Osteocyte (in vitro differentiated cells): ENCODE measurements at regions not wholly inside any gene's neighbourhood (a gene's known extent, or its start where the extent isn't known, plus 50 kb on each side); places are given as distances from the start of the nearest gene placed in this dataset.

ENCODE experiments used
- DNase-seq: peaks from one replicate; pipeline ENCODE4 v3.0.0; 2021; ENCODE audit warnings: mixed read lengths; ENCODE audit not compliant: unreplicated experiment; ENCODE audit errors: extremely low spot score
- H3K27ac Mint-ChIP-seq: one replicate; pipeline ENCODE4 v1.8.0; 2021; ENCODE audit warnings: mild to moderate bottlenecking, mixed read lengths; ENCODE audit not compliant: unreplicated experiment
- H3K27me3 Mint-ChIP-seq: one replicate; pipeline ENCODE4 v1.8.0; 2021; ENCODE audit warnings: mixed read lengths; ENCODE audit not compliant: unreplicated experiment
- H3K36me3 Mint-ChIP-seq: one replicate; pipeline ENCODE4 v1.8.0; 2021; ENCODE audit warnings: mixed read lengths; ENCODE audit not compliant: unreplicated experiment
- H3K4me1 Mint-ChIP-seq: one replicate; pipeline ENCODE4 v1.8.0; 2021; ENCODE audit warnings: mixed read lengths; ENCODE audit not compliant: unreplicated experiment
- H3K4me3 Mint-ChIP-seq: one replicate; pipeline ENCODE4 v1.8.0; 2021; ENCODE audit warnings: mild to moderate bottlenecking, moderate library complexity, mixed read lengths; ENCODE audit not compliant: unreplicated experiment
- H3K9me3 Mint-ChIP-seq: one replicate; pipeline ENCODE4 v1.8.0; 2021; ENCODE audit warnings: mixed read lengths; ENCODE audit not compliant: unreplicated experiment
- CTCF ChIP-seq: fragments of 200-600 bp; sonication (generic); IDR thresholded peaks from 2 replicates; pipeline ENCODE4 v1.5.0; 2021; ENCODE audit warnings: antibody characterized with exemption, mild to moderate bottlenecking, moderate library complexity

DNA sequence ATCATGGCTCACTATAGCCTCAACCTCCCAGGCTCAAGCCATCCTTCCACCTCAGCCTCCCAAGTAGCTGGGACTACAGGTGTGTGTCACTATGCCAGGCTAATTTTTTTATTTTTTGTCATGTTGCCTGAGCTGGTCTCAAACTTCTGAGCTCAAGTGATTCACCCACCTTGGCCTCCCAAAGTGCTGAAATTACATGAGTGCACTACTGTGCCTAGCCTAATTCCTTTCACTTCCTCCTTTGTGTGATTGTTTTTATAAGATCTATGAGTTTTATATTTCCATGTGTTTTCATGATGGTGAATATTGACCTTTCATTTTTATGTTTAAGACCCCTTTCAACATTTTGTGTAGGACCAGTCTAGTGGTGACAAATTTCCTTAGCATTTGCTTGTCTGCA, 55.2 kb upstream of the IL12B start:
- Mint-ChIP-seq H3K4me3 (no peak overlapping the region), H3K9me3 (peaks cover 30% of the 10 kb centered on the region), H3K4me1 (no peaks in the 10 kb centered on the region), H3K36me3 (no peaks in the 10 kb centered on the region), H3K27ac (no peak overlapping the region), H3K27me3 (peaks cover 14% of the 10 kb centered on the region)
- DNase-seq: no peak
- TF ChIP-seq CTCF: no peak

GRCh38 chr5:159386028-159386711, 55.9 kb upstream of the IL12B start:
- DNase-seq: no peak
- Mint-ChIP-seq H3K27ac (no peak overlapping the region), H3K9me3 (peaks cover 27% of the 10 kb centered on the region), H3K4me3 (no peak overlapping the region), H3K4me1 (no peaks in the 10 kb centered on the region), H3K27me3 (peaks cover 14% of the 10 kb centered on the region), H3K36me3 (no peaks in the 10 kb centered on the region)
- TF ChIP-seq CTCF: no peak

- no peak for TF ChIP-seq CTCF
- H3K27me3 Mint-ChIP-seq: peaks cover 24% of the 10 kb centered on the region
- no peak overlapping the region for H3K4me3 Mint-ChIP-seq
- no peak overlapping the region for H3K27ac Mint-ChIP-seq
- DNase-seq: no peak
- no peaks in the 10 kb centered on the region for H3K36me3 Mint-ChIP-seq
- H3K9me3 Mint-ChIP-seq: no peaks in the 10 kb centered on the region
- no peaks in the 10 kb centered on the region for H3K4me1 Mint-ChIP-seq
Observed at GRCh38 chr5:159392871-159393270, 62.6 kb upstream of the IL12B start.

GRCh38 chr5:159393854-159394274, 63.6 kb upstream of the IL12B start:
- no peak for TF ChIP-seq CTCF
- no peaks in the 10 kb centered on the region for H3K4me1 Mint-ChIP-seq
- no peaks in the 10 kb centered on the region for H3K9me3 Mint-ChIP-seq

GRCh38 chr5:159395202-159395601, 64.9 kb upstream of the IL12B start:
- Mint-ChIP-seq H3K27ac (no peak overlapping the region), H3K9me3 (no peaks in the 10 kb centered on the region), H3K4me3 (no peak overlapping the region), H3K27me3 (peaks cover 22% of the 10 kb centered on the region), H3K4me1 (no peaks in the 10 kb centered on the region), H3K36me3 (no peaks in the 10 kb centered on the region)
- TF ChIP-seq CTCF: no peak
- no peak for DNase-seq

More at GRCh38 chr5:159393854-159394274, 63.6 kb upstream of the IL12B start:
- H3K4me3 Mint-ChIP-seq: no peak overlapping the region
- DNase-seq: no peak
- H3K27ac Mint-ChIP-seq: no peak overlapping the region
- H3K27me3 Mint-ChIP-seq: peaks cover 24% of the 10 kb centered on the region
- no peaks in the 10 kb centered on the region for H3K36me3 Mint-ChIP-seq
